GM21423 (cell line): ENCODE measurements at regions not wholly inside any gene's neighbourhood (a gene's known extent, or its start where the extent isn't known, plus 50 kb on each side); places are given as distances from the start of the nearest gene placed in this dataset.

Experiments
- ATAC-seq: cut with Tn5 transposase; IDR thresholded peaks from one replicate; pipeline ENCODE4 v1.9.1; 2021; ENCODE audit warnings: mild to moderate bottlenecking, moderate library complexity; ENCODE audit not compliant: unreplicated experiment

GRCh38 chr1:219365451-219365850 lies 191.8 kb downstream of the LYPLAL1 start:
- no peak for ATAC-seq

DNA sequence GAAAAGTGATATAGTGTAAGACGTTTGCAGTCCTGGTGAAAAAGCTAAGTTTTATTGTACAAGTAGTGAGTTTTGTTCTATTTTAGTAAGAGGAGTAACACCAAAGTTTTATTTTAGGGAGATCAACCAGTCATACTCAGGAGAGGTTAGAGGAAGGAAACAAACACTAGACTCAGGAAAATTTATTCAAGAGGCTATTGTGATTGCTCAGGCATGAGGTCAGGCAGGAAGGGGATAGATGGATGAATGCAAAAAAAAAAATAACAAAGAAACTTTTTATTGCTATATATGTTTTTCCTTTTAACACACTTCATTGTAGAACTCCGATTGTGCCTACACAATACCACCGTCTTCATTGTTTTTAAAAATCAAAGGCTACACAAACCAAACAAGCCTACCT lies 189.0 kb downstream of the LYPLAL1 start:
- no peak for ATAC-seq

DNA sequence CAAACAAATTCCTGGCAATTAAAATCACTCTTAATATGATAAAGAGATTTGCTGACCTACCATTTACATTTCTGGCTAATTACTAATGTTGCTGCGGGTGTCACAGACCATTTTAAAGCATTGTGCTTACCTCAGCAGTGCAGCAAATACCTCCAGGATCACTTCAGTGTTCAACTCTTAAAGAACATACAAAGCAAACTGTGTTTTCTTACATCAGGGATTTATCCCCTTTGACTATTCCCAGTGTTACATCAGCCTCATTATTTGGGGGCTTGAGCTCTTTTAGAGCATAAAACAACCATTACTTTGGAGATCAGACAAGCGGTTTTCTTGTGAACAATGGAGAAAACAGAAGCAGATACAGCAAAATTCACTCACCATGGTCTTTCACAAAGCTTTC lies 185.4 kb downstream of the LYPLAL1 start:
- no peak for ATAC-seq

- no peak for ATAC-seq
Measured at GRCh38 chr1:219358080-219358479, 184.4 kb downstream of the LYPLAL1 start.

GRCh38 chr1:219354962-219355361 lies 181.3 kb downstream of the LYPLAL1 start:
- ATAC-seq = no peak

GRCh38 chr1:219352961-219353651 lies 179.4 kb downstream of the LYPLAL1 start:
- no peak for ATAC-seq

GRCh38 chr1:219350172-219350931 lies 176.7 kb downstream of the LYPLAL1 start:
- no peak for ATAC-seq

GRCh38 chr1:219347921-219348391 lies 174.3 kb downstream of the LYPLAL1 start:
- no peak for ATAC-seq

DNA sequence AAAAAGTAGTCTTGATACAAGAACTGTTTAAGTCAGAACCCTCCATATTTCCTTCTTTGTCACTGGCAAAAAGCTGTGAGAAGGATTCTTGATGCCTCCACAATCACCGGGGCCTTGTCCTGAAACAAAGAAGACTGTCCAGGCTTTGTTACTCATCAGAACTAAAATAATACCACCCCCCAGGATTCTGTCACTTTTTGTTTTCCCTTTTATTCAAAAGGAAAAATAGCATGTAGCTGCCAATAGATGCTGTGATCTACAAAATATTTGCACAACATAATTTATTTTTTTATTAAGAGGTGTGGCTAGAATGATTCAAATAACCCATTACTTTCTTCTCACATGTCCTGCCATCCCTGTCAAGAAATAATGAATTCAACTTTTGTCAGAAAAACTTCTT lies 173.7 kb downstream of the LYPLAL1 start:
- ATAC-seq = no peak

DNA sequence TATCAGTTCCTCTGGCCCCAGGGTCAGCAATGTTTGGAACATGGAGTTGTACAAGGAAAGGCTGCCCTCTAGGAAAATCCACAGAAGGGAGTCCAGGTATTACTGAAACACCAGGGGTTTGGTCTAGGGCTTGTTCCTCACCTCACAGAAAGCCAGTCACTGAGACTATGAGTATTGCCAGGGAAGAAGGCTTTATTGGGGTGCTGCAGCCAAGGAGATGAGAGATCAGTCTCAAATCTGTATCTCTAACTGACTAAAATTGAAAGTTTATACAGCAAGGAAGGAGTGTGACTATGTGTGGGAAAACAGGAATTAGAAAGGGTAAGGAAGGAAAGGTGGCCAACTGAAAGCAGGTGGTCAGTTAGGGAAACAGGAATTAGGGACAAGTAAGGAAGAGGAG lies 172.3 kb downstream of the LYPLAL1 start:
- ATAC-seq = no peak

DNA sequence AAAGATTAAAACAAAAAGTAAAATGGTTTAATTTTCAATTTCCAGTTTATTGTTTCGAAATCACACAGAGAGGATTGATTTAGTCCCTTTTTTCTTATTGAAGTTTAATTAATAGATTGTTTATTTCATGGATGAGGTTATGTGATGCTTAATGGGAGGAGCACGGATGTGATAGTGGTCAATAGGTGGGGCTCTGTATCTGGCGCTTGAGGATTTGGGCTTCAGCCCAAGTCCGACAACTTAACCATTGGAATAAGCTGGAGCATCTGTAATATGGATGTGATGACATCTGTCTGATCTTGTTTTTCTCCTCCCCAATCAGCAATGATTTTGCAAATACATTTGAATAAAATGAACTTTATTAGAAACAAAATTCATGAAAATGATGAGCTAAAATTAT lies 169.2 kb downstream of the LYPLAL1 start:
- no peak for ATAC-seq

GRCh38 chr1:219340796-219341195 lies 167.1 kb downstream of the LYPLAL1 start:
- no peak for ATAC-seq

GRCh38 chr1:219339466-219339865 lies 165.8 kb downstream of the LYPLAL1 start:
- no peak for ATAC-seq

DNA sequence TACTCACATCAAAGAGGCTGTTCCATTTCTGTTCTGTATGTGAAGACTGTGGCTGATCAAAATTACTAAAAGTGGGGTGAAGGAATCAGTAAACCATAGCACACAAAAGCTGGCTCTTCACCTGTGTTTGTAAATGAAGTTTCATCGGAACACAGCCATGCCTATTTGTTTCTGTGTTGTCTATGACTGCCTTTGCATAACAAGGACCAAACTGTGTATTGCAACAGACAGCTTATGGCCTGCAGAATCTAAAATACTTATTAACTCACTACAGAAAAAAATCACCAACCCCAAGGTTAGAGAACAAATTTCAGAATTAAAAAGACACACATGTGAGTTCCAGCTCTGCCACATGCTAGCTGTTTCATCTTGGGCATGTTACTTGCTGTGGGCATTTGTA lies 163.9 kb downstream of the LYPLAL1 start:
- no peak for ATAC-seq

GRCh38 chr1:219333626-219334025 lies 159.9 kb downstream of the LYPLAL1 start:
- no peak for ATAC-seq

- ATAC-seq = no peak
Measured at GRCh38 chr1:219331424-219331823, 157.7 kb downstream of the LYPLAL1 start.

DNA sequence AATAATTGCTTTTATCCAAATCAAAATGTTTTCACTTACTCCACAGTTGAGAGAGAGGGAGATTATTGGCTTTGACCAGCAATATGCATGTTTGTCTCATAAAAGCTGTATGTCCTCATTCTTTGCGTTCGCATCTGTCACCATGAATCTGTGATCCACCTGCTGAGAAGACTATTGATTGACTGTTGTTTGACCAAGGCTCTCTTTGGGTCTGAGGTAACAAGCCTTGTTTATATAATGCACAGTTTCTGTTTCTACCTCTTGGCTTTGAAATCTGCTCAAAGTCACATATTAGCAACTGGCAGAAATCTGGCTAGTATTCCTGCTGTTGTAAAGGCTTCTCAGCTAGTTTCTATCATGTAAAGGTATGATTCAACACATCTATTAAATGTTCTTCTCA lies 157.0 kb downstream of the LYPLAL1 start:
- ATAC-seq = no peak

DNA sequence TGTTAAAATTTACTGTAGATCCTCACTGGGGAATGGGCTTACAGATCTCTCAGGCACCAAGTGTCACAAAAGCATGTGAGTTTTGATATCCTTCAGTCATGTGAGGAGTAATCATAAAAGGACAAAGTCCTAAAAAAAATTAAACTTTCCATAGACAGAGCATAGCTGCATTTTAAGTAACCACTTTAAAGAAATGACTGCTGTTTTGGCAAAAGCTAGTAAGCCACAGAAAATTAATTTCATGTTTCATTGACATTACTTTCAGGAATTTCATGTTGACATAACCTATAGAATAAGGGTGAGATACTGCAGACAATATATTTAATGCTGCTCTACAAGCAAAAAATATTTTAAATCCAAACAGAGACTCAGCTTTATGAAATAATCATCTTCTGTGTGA lies 156.3 kb downstream of the LYPLAL1 start:
- no peak for ATAC-seq

GRCh38 chr1:219329578-219329977 lies 155.9 kb downstream of the LYPLAL1 start:
- no peak for ATAC-seq

DNA sequence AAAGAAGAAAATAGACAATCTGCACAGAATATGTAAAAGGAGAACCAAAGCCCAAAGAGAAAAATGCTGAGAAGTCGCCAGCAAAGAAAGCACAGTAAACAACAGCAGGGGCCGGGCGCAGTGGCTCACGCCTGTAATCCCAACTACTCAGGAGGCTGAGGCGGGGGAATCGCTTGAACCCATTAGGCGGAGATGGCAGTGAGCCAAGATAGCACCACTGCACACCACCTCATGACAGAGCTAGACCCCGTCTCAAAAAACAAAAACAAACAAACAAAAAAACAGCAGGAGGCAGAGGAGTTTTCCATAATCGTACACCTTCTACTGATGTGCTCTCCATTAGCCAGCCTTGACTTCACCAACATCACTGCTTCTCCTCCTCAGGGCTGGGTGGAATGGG lies 153.2 kb downstream of the LYPLAL1 start:
- ATAC-seq = no peak

- ATAC-seq = no peak
Measured at GRCh38 chr1:219325368-219325742, 151.7 kb downstream of the LYPLAL1 start.

- ATAC-seq = no peak
Measured at GRCh38 chr1:219324629-219325367, 151.1 kb downstream of the LYPLAL1 start.
